Activated CD4-positive, alpha-beta memory T cell treated with anti-CD3 and anti-CD28 coated beads, Interleukin-2, amount 10 ng/mL, durations not matched to agents 7 days and 5 days (primary cell): ENCODE measurements at regions not wholly inside any gene's neighbourhood (a gene's known extent, or its start where the extent isn't known, plus 50 kb on each side); places are given as distances from the start of the nearest gene placed in this dataset.

Experiments used
- CTCF ChIA-PET: fragments of 350-600 bp; sonication (Branson Sonifier 250); formaldehyde crosslinking; loops from one replicate; lab custom pipeline; 2021; ENCODE audit warnings: antibody characterized with exemption, inconsistent platforms; lab: Charles Lee
- POLR2A ChIA-PET: fragments of 350-600 bp; sonication (Branson Sonifier 250); formaldehyde crosslinking; loops from one replicate; lab custom pipeline; 2021; ENCODE audit warnings: antibody characterized with exemption; lab: Charles Lee
- DNase-seq: peaks from one replicate; pipeline ENCODE4 v3.0.0-alpha.2; 2020
- H3K27ac Mint-ChIP-seq: one replicate; pipeline ENCODE4 v1.8.0; 2021; ENCODE audit warnings: mild to moderate bottlenecking, mixed read lengths
- H3K27me3 Mint-ChIP-seq: one replicate; pipeline ENCODE4 v1.8.0; 2021; ENCODE audit warnings: mixed read lengths
- H3K36me3 Mint-ChIP-seq: one replicate; pipeline ENCODE4 v1.8.0; 2021; ENCODE audit warnings: low read depth, mixed read lengths
- H3K4me1 Mint-ChIP-seq: one replicate; pipeline ENCODE4 v1.8.0; 2021; ENCODE audit warnings: mixed read lengths
- H3K4me3 Mint-ChIP-seq: one replicate; pipeline ENCODE4 v1.8.0; 2021; ENCODE audit warnings: mild to moderate bottlenecking, mixed read lengths
- H3K9me3 Mint-ChIP-seq: one replicate; pipeline ENCODE4 v1.8.0; 2021; ENCODE audit warnings: mixed read lengths

- no peaks in the 10 kb centered on the region for H3K9me3 Mint-ChIP-seq
- POLR2A ChIA-PET = no interaction called here
- H3K4me1 Mint-ChIP-seq = no peaks in the 10 kb centered on the region
- CTCF ChIA-PET = no interaction called here
- no peak overlapping the region for H3K4me3 Mint-ChIP-seq
- H3K27ac Mint-ChIP-seq = no peak overlapping the region
- DNase-seq = no peak
- no peaks in the 10 kb centered on the region for H3K36me3 Mint-ChIP-seq
- no peaks in the 10 kb centered on the region for H3K27me3 Mint-ChIP-seq
Measured at GRCh38 chr2:149994057-149994728, 406.6 kb upstream of the MMADHC start.

DNA sequence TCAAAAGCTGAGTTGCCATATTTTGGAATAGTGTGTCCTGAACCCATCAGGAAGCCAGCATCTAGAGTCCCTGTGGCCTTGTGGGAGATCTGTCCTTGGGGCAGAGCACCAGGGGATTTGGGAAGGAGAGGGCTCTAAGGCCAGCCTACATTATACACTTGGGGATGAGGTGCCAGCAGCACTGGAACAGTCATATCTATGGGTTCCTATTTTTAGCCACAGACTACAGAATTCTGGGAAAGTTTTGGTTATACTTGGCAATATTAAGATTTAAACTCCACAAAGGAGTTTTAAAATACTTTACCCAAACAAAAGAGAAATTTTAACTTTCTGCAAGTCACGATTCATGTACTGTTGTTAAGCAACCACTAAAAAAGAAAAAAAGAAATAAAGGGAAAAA, 405.7 kb upstream of the MMADHC start:
- H3K4me3 Mint-ChIP-seq = no peak overlapping the region
- H3K27me3 Mint-ChIP-seq = no peaks in the 10 kb centered on the region
- ChIA-PET CTCF (no interaction called here), POLR2A (no interaction called here)
- no peaks in the 10 kb centered on the region for H3K4me1 Mint-ChIP-seq
- no peak overlapping the region for H3K27ac Mint-ChIP-seq
- no peak for DNase-seq
- H3K9me3 Mint-ChIP-seq = no peaks in the 10 kb centered on the region
- H3K36me3 Mint-ChIP-seq = no peaks in the 10 kb centered on the region

GRCh38 chr2:149991576-149991975, 404.0 kb upstream of the MMADHC start:
- Mint-ChIP-seq H3K9me3 (no peaks in the 10 kb centered on the region), H3K4me1 (no peaks in the 10 kb centered on the region), H3K4me3 (no peak overlapping the region), H3K27ac (no peak overlapping the region), H3K36me3 (no peaks in the 10 kb centered on the region), H3K27me3 (no peaks in the 10 kb centered on the region)
- ChIA-PET CTCF (no interaction called here), POLR2A (no interaction called here)
- DNase-seq = no peak

- no peak overlapping the region for H3K27ac Mint-ChIP-seq
- H3K4me3 Mint-ChIP-seq = no peak overlapping the region
- POLR2A ChIA-PET = no interaction called here
- H3K9me3 Mint-ChIP-seq = no peaks in the 10 kb centered on the region
- no peaks in the 10 kb centered on the region for H3K27me3 Mint-ChIP-seq
- CTCF ChIA-PET = no interaction called here
- H3K36me3 Mint-ChIP-seq = no peaks in the 10 kb centered on the region
- no peaks in the 10 kb centered on the region for H3K4me1 Mint-ChIP-seq
- DNase-seq = no peak
Measured at GRCh38 chr2:149990965-149991364, 403.4 kb upstream of the MMADHC start.

- ChIA-PET POLR2A (no interaction called here), CTCF (no interaction called here)
- H3K4me1 Mint-ChIP-seq = no peaks in the 10 kb centered on the region
- no peak overlapping the region for H3K4me3 Mint-ChIP-seq
- H3K27ac Mint-ChIP-seq = no peak overlapping the region
- no peaks in the 10 kb centered on the region for H3K27me3 Mint-ChIP-seq
- no peak for DNase-seq
- H3K36me3 Mint-ChIP-seq = no peaks in the 10 kb centered on the region
- no peaks in the 10 kb centered on the region for H3K9me3 Mint-ChIP-seq
Measured at GRCh38 chr2:149989447-149990063, 402.0 kb upstream of the MMADHC start.

DNA sequence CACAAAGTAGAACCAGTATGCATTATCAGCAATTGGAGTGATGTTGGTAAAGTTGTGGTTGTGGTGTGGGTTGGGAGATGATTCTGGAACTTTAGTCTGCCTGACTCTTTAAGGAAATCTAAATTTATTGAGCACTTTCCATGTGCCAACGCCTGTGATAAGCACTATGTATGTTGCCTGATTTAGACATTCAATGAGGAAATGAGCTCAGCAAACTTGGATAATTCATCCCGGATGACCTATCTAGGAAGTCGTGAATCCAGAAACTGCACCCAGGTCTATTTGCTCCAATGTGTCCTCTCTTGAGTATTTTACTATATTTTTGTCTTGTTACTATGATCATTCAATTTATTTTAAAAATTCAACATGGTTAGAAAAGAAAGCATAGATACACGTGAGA, 400.8 kb upstream of the MMADHC start:
- Mint-ChIP-seq H3K27ac (no peak overlapping the region), H3K9me3 (no peaks in the 10 kb centered on the region), H3K27me3 (no peaks in the 10 kb centered on the region), H3K4me1 (no peaks in the 10 kb centered on the region), H3K36me3 (no peaks in the 10 kb centered on the region), H3K4me3 (no peak overlapping the region)
- no peak for DNase-seq
- ChIA-PET POLR2A (no interaction called here), CTCF (no interaction called here)

DNA sequence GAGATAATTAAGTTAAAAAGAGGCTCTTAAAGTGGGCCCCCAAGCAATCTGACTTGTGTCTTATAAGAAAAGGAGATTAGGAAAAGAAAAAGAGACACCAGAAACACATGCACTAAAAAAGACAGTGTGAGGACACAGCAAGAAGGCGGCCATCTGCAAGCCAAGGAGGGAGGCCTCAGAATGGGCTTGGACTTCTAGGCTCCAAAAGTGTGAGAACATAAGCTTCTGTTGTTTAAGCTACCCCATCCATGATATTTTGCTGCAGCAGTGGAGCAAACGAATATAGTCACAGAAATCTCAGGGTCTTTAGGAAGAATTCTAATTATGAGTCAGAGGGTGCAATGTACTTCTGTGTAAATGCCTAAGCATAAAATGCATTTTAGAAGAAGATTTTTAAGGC, 399.3 kb upstream of the MMADHC start:
- Mint-ChIP-seq H3K27ac (no peak overlapping the region), H3K27me3 (no peaks in the 10 kb centered on the region), H3K36me3 (no peaks in the 10 kb centered on the region), H3K4me3 (no peak overlapping the region), H3K9me3 (no peaks in the 10 kb centered on the region), H3K4me1 (no peaks in the 10 kb centered on the region)
- no peak for DNase-seq
- CTCF ChIA-PET = no interaction called here
- POLR2A ChIA-PET = no interaction called here

DNA sequence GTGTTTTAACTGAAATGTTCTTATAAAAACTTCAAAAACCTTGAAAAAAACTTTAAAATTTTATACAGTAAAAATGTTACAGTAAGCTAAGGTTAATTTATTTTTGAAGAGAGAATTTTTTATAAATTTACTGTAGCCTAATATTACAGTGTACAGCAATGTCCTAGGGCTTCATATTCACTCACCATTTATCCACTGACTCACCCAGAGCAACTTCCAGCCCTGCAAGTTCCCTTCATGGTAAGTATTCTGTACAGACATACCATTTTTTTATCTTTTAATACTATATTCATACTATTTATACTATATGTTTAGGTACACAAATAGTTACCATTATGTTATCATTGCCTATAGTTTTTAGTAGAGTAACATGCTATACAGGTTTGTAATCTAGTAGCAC, 396.7 kb upstream of the MMADHC start:
- no peak overlapping the region for H3K27ac Mint-ChIP-seq
- H3K9me3 Mint-ChIP-seq = peaks cover 2% of the 10 kb centered on the region
- H3K36me3 Mint-ChIP-seq = no peaks in the 10 kb centered on the region
- DNase-seq = no peak
- no peaks in the 10 kb centered on the region for H3K27me3 Mint-ChIP-seq
- ChIA-PET CTCF (no interaction called here), POLR2A (no interaction called here)
- H3K4me3 Mint-ChIP-seq = no peak overlapping the region
- no peaks in the 10 kb centered on the region for H3K4me1 Mint-ChIP-seq

- Mint-ChIP-seq H3K36me3 (no peaks in the 10 kb centered on the region), H3K4me3 (no peak overlapping the region), H3K27ac (no peak overlapping the region), H3K4me1 (no peaks in the 10 kb centered on the region), H3K27me3 (no peaks in the 10 kb centered on the region), H3K9me3 (peaks cover 6% of the 10 kb centered on the region)
- ChIA-PET CTCF (no interaction called here), POLR2A (no interaction called here)
- DNase-seq = no peak
Measured at GRCh38 chr2:149972066-149972465, 384.5 kb upstream of the MMADHC start.

DNA sequence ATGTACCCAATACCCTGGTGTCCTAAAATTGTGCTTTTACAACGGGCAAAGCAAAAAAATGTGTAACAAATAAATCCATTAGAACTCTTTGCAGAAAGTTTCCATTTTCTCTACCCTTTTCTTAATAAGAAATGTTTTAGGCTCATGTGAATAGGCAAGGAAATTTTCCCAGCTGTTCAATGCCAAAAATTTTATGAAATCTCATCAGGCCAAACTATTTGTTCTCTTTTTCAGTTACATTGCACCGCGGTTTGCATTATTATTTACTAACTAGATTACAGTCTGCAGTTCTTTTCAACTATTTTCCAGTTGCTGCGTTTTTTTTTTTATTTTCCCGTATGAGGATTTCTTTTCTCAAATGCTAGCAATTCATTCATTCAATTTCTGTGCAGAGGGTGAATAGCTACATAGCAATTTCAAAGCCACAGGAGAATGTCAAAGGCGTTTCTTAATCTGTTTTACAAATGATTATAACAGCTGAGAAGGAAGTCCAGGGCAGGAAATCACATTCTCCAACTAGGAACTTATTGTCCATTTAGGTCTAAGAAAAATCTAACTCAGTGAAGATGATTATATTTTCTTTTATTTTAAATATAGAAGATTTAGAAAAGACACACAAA, 367.5 kb upstream of the MMADHC start:
- CTCF ChIA-PET = no interaction called here
- H3K27ac Mint-ChIP-seq = no peak overlapping the region
- no peak for DNase-seq
- H3K4me1 Mint-ChIP-seq = no peaks in the 10 kb centered on the region
- POLR2A ChIA-PET = no interaction called here
- H3K4me3 Mint-ChIP-seq = no peak overlapping the region
- no peaks in the 10 kb centered on the region for H3K9me3 Mint-ChIP-seq
- H3K27me3 Mint-ChIP-seq = no peaks in the 10 kb centered on the region
- H3K36me3 Mint-ChIP-seq = no peaks in the 10 kb centered on the region

DNA sequence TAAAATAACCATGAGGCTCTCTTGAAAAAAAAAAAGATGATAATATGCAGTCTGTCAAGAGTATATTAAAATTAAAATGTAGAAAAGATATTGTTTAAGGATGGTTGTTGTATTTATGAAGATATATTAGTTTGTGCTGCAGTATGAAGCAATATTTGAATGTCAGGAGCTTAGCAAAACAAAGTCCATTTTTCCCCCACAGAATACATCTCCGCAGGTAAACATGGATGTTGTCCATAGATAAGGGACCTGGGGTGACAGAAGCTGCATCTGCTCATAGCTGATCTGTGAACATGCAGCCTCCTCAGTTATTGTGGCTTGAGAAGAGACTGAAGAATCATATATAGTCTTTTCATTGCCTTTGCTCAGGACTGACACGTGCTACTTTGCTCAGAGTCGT, 366.1 kb upstream of the MMADHC start:
- ChIA-PET POLR2A (no interaction called here), CTCF (no interaction called here)
- Mint-ChIP-seq H3K27ac (no peak overlapping the region), H3K4me1 (no peaks in the 10 kb centered on the region), H3K4me3 (no peak overlapping the region), H3K27me3 (no peaks in the 10 kb centered on the region), H3K9me3 (no peaks in the 10 kb centered on the region), H3K36me3 (no peaks in the 10 kb centered on the region)
- no peak for DNase-seq

- H3K9me3 Mint-ChIP-seq = peaks cover 4% of the 10 kb centered on the region
- no peaks in the 10 kb centered on the region for H3K4me1 Mint-ChIP-seq
- CTCF ChIA-PET = no interaction called here
- no peaks in the 10 kb centered on the region for H3K36me3 Mint-ChIP-seq
- H3K4me3 Mint-ChIP-seq = no peak overlapping the region
- no peak for DNase-seq
- no peaks in the 10 kb centered on the region for H3K27me3 Mint-ChIP-seq
- POLR2A ChIA-PET = no interaction called here
- no peak overlapping the region for H3K27ac Mint-ChIP-seq
Measured at GRCh38 chr2:149931486-149931885, 343.9 kb upstream of the MMADHC start.

- CTCF ChIA-PET = no interaction called here
- H3K4me1 Mint-ChIP-seq = no peaks in the 10 kb centered on the region
- peaks cover 6% of the 10 kb centered on the region for H3K9me3 Mint-ChIP-seq
- H3K27me3 Mint-ChIP-seq = no peaks in the 10 kb centered on the region
- no peak overlapping the region for H3K4me3 Mint-ChIP-seq
- POLR2A ChIA-PET = no interaction called here
- no peaks in the 10 kb centered on the region for H3K36me3 Mint-ChIP-seq
- no peak for DNase-seq
- H3K27ac Mint-ChIP-seq = no peak overlapping the region
Measured at GRCh38 chr2:149928011-149928410, 340.4 kb upstream of the MMADHC start.

DNA sequence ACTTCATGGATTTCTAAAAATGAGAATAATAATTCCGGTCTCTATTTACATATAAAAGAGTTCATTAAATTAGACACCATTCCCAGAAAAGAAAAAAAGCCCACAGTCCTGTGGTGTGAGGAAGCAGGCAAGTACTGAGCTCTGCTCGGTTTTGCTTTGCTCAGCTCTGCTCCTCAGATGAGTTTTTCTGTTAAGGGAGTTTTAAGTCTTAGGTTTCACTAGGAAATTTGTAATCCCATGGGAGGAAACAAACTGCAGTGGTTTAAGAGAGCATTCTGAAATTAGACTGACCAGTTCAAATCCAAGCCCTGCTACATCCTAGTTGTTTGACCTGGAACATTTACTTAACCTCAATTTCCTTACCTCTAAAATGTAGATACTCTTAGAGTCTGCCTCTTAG, 338.6 kb upstream of the MMADHC start:
- Mint-ChIP-seq H3K36me3 (no peaks in the 10 kb centered on the region), H3K9me3 (peaks cover 6% of the 10 kb centered on the region), H3K4me1 (no peaks in the 10 kb centered on the region), H3K4me3 (no peak overlapping the region), H3K27ac (no peak overlapping the region), H3K27me3 (no peaks in the 10 kb centered on the region)
- no peak for DNase-seq
- ChIA-PET POLR2A (no interaction called here), CTCF (no interaction called here)
